ENCODE measurements at regions not wholly inside any gene's neighbourhood (a gene's known extent, or its start where the extent isn't known, plus 50 kb on each side); places are given as distances from the start of the nearest gene placed in this dataset.

GRCh38 chr4:158065176-158065575, 107.6 kb downstream of the GASK1B start:
- ChIA-PET POLR2A (no interaction called here), CTCF (no interaction called here)
- TF ChIP-seq CTCF (IDR thresholded peaks at IDR 0.05; ENCODE audit: insufficient read depth in 1 of 2, low read depth in 1 of 2, low read length in 1 of 2, severe bottlenecking in 1 of 2, unreplicated experiment in 1 of 2), result no peak
- H3K9me3 ChIP-seq, result no peaks in the 10 kb centered on the region
- Mint-ChIP-seq H3K4me1 (ENCODE audit: low read depth, unreplicated experiment) (no peaks in the 10 kb centered on the region), H3K4me3 (ENCODE audit: unreplicated experiment) (no peak overlapping the region), H3K36me3 (ENCODE audit: insufficient read depth, unreplicated experiment) (no peaks in the 10 kb centered on the region), H3K9me3 (ENCODE audit: unreplicated experiment) (no peaks in the 10 kb centered on the region), H3K27ac (ENCODE audit: unreplicated experiment) (no peak overlapping the region), H3K27me3 (ENCODE audit: insufficient read depth, unreplicated experiment) (no peaks in the 10 kb centered on the region)
- H3K27me3 ChIP-seq (replicated peaks; ENCODE audit: control insufficient read depth, insufficient read depth, low read length), result no peaks in the 10 kb centered on the region
- no TSS peak for BruUV-seq (replicated peaks)
- H3K36me3 ChIP-seq (ENCODE audit: control insufficient read depth, insufficient read depth, low read length), result no peaks in the 10 kb centered on the region
- intact Hi-C loops (cut with micrococcal nuclease; ENCODE audit: unreplicated experiment), result no loop called here
- DNase-seq, result no peak
- no peaks in the 10 kb centered on the region for H3K4me1 ChIP-seq
- no peak overlapping the region for H3K4me3 ChIP-seq (ENCODE audit: low read depth, low read length)

GRCh38 chr4:158056689-158057245, 116.1 kb downstream of the GASK1B start:
- no peaks in the 10 kb centered on the region for H3K36me3 Mint-ChIP-seq (ENCODE audit: insufficient read depth, unreplicated experiment)
- TF ChIP-seq CTCF (IDR thresholded peaks at IDR 0.05; ENCODE audit: insufficient read depth in 1 of 2, low read depth in 1 of 2, low read length in 1 of 2, severe bottlenecking in 1 of 2, unreplicated experiment in 1 of 2), result no peak
- ChIA-PET POLR2A (no interaction called here), CTCF (no interaction called here)
- H3K4me3 Mint-ChIP-seq (ENCODE audit: unreplicated experiment), result no peak overlapping the region
- no TSS peak for BruUV-seq (replicated peaks)
- Histone ChIP-seq H3K36me3 (ENCODE audit: control insufficient read depth, insufficient read depth, low read length) (no peaks in the 10 kb centered on the region), H3K4me1 (no peaks in the 10 kb centered on the region), H3K27me3 (replicated peaks; ENCODE audit: control insufficient read depth, insufficient read depth, low read length) (no peaks in the 10 kb centered on the region), H3K4me3 (ENCODE audit: low read depth, low read length) (no peak overlapping the region), H3K9me3 (no peaks in the 10 kb centered on the region)
- H3K27me3 Mint-ChIP-seq (ENCODE audit: insufficient read depth, unreplicated experiment), result no peaks in the 10 kb centered on the region
- no peak for DNase-seq
- H3K9me3 Mint-ChIP-seq (ENCODE audit: unreplicated experiment), result no peaks in the 10 kb centered on the region
- intact Hi-C loops (cut with micrococcal nuclease; ENCODE audit: unreplicated experiment), result no loop called here
- H3K4me1 Mint-ChIP-seq (ENCODE audit: low read depth, unreplicated experiment), result no peaks in the 10 kb centered on the region
- H3K27ac Mint-ChIP-seq (ENCODE audit: unreplicated experiment), result no peak overlapping the region

GRCh38 chr4:158055668-158056067, 117.2 kb downstream of the GASK1B start:
- H3K9me3 ChIP-seq, result no peaks in the 10 kb centered on the region
- Mint-ChIP-seq H3K36me3 (ENCODE audit: insufficient read depth, unreplicated experiment) (no peaks in the 10 kb centered on the region), H3K4me1 (ENCODE audit: low read depth, unreplicated experiment) (no peaks in the 10 kb centered on the region), H3K27me3 (ENCODE audit: insufficient read depth, unreplicated experiment) (no peaks in the 10 kb centered on the region), H3K27ac (ENCODE audit: unreplicated experiment) (no peak overlapping the region), H3K4me3 (ENCODE audit: unreplicated experiment) (no peak overlapping the region), H3K9me3 (ENCODE audit: unreplicated experiment) (no peaks in the 10 kb centered on the region)
- H3K27me3 ChIP-seq (replicated peaks; ENCODE audit: control insufficient read depth, insufficient read depth, low read length), result no peaks in the 10 kb centered on the region
- CTCF ChIA-PET, result no interaction called here
- no peak overlapping the region for H3K4me3 ChIP-seq (ENCODE audit: low read depth, low read length)
- TF ChIP-seq CTCF (IDR thresholded peaks at IDR 0.05; ENCODE audit: insufficient read depth in 1 of 2, low read depth in 1 of 2, low read length in 1 of 2, severe bottlenecking in 1 of 2, unreplicated experiment in 1 of 2), result no peak
- no TSS peak for BruUV-seq (replicated peaks)
- no peaks in the 10 kb centered on the region for H3K36me3 ChIP-seq (ENCODE audit: control insufficient read depth, insufficient read depth, low read length)
- DNase-seq, result no peak
- H3K4me1 ChIP-seq, result no peaks in the 10 kb centered on the region
- intact Hi-C loops (cut with micrococcal nuclease; ENCODE audit: unreplicated experiment), result no loop called here
- POLR2A ChIA-PET, result no interaction called here
